Fibroblast of skin of scalp (primary cell): ENCODE measurements at regions not wholly inside any gene's neighbourhood (a gene's known extent, or its start where the extent isn't known, plus 50 kb on each side); places are given as distances from the start of the nearest gene placed in this dataset.
A peak's percentile ranks its signal among the peaks of the same experiment; 100 is the strongest.
"Not testable (repeated sequence)": the region's sequence is repeated elsewhere in the genome, so short reads cannot be mapped to it uniquely, and the experiment has no call there.

Experiments used
- DNase-seq: peaks from one replicate; pipeline ENCODE4 v3.0.0-alpha.2; 2013

- DNase-seq = no peak
Measured at GRCh38 chr2:234861841-234862735, 89.7 kb upstream of the SH3BP4 start.

DNA sequence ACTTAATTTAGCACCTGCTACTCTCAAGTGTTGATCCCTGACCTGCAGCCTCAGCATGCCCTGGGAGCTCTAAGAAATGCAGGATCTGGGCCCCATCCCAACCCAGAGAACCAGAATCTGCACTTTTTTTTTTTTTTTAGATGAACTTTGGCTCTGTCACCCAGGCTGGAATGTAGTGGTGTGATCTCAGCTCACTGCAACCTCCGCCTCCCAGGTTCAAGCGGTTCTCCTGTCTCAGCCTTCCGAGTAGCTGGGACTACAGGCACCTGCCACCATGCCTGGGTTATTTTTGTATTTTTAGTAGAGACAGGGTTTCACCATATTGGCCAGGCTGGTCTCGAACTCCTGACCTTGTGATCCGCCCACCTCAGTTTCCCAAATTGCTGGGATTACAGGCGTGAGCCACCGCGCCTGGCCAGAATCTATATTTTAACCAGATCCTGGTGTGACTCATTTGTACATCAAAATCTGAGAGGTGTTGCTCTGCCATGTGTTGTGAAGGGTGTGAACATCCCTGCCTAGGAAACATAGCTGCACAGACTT is 92.4 kb upstream of the SH3BP4 start:
- not testable (repeated sequence) for DNase-seq

- no peak for DNase-seq
Measured at GRCh38 chr2:234858790-234859329, 93.0 kb upstream of the SH3BP4 start.

- no peak for DNase-seq
Measured at GRCh38 chr2:234858145-234858544, 93.7 kb upstream of the SH3BP4 start.

DNA sequence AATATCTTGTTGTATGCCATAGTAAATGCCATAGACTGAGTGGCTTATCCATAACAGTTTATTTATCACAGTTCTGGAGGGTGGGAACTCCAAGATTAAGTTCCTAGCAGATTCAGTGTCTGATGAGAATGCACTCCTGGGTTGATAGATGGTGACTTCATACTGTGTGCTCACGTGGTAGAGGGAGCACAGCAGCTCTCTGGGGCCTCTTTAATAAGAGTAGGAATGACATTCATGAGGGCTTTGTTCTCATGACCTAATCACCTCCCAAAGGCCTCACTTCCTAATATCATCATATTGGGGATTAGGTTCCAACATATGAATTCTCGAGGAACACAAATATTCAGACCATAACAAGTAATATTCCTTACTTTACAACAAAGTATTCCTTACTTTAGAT is 98.1 kb upstream of the SH3BP4 start:
- DNase-seq = peak; percentile 20

DNA sequence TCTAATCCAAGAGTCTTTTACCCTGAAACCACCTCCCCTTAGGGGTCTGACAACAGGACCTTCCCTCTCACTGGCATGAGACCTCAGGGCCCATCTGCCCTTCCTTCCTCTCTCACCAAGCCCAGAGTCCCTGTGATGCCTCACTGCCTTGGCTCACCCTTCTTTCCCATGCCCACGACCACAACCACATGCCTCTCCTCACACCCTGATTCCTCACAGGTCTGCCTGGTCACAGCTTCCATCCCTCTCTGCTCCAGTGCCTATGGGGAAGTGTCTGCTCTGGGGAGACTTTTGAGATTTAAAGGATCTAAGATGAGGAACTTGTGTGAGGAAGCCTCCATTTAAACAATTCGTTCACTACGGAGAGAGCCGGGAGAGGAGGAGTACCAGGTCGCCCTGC is 98.9 kb upstream of the SH3BP4 start:
- no peak for DNase-seq

DNA sequence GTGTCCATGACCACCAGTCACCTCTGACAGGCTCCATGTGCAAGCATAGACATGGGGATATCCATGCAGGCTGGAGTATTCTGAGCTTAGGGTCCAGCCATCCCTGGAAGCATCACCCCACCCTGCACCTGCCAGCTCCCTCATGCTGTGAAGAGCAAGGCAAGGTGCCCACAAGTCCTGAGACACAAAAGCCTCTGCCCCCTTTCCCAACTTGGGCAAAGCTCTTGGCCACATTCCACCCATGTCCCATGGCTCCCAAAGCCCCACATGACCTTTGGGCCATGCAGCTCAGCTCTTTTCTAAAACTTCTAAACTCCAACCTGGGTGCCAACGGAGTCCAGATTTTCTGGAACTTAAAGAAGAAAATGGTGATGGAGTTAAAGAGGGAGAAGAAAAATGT is 99.8 kb upstream of the SH3BP4 start:
- DNase-seq = no peak

DNA sequence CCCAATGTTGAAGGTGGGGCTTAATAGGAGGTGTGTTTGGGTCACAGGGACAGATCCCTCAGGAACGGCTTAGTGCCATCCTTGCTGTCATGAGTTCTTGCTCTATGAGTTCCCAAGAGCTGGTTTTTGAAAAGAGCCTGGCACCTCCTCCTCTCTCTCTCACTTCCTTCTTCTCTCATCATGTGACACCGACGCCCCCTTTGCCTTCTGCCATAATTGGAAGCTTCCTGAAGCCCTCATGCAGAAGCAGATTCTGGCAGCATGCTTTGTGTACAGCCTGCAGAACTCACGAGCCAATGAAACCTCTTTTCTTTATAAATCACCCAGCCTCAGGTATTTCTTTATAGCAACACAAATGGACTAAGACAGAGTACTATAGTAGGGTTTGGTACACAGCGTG is 100.4 kb upstream of the SH3BP4 start:
- DNase-seq = no peak

- DNase-seq = no peak
Measured at GRCh38 chr2:234850818-234851217, 101.0 kb upstream of the SH3BP4 start.

DNA sequence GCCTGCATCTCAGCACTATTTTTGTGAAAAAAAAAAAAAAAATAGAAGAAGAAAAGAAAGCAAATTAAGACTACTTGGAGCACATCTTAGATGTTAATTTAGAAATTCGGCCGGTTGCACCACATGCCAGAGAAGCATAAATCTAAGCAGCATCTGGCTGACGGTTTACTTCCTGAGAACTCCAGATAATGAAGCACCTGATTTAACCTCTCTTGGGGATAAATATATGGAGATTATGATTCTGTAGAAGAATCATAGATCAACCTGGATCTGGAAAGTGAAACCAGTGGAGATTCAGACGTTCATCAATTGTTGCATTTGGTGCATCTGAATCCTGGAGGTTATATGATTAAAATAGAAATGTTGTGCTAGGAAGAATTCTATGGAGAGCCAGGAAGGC is 102.1 kb upstream of the SH3BP4 start:
- no peak for DNase-seq

GRCh38 chr2:234848578-234848977 is 103.2 kb upstream of the SH3BP4 start:
- DNase-seq = no peak

DNA sequence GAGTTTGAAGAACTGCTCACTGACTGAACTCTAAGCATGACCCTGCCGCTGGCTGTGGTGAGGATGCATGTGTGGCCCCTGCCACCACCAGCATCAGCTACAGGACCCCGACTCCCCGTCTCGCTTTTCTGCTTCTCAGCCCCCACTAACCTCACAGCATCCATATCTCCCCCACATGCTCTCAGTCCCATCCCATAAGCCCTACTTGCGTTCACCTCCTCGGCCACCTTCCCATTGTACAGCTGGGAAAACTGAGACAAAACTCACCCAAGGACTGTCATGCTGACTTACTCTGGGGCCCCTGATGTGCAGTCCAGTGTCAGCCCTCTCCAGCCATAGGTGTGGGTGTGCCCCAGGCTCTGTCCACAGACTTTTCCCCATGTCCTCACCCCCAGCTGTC is 104.2 kb upstream of the SH3BP4 start:
- no peak for DNase-seq

DNA sequence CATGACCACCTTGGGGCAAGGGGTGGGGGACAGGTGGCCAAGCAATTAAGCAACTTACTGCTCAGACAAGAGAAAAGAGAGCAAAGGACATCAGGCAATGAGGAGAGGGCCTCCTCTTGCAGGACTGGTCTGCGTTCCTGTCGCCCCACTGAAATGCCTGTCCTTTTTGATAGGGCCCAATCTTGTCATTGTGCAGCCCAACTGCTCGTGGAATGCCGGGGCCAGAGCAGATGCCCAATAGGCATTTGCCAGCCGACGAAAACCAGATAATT is 104.5 kb upstream of the SH3BP4 start:
- no peak for DNase-seq

GRCh38 chr2:234846599-234847363 is 105.0 kb upstream of the SH3BP4 start:
- no peak for DNase-seq

DNA sequence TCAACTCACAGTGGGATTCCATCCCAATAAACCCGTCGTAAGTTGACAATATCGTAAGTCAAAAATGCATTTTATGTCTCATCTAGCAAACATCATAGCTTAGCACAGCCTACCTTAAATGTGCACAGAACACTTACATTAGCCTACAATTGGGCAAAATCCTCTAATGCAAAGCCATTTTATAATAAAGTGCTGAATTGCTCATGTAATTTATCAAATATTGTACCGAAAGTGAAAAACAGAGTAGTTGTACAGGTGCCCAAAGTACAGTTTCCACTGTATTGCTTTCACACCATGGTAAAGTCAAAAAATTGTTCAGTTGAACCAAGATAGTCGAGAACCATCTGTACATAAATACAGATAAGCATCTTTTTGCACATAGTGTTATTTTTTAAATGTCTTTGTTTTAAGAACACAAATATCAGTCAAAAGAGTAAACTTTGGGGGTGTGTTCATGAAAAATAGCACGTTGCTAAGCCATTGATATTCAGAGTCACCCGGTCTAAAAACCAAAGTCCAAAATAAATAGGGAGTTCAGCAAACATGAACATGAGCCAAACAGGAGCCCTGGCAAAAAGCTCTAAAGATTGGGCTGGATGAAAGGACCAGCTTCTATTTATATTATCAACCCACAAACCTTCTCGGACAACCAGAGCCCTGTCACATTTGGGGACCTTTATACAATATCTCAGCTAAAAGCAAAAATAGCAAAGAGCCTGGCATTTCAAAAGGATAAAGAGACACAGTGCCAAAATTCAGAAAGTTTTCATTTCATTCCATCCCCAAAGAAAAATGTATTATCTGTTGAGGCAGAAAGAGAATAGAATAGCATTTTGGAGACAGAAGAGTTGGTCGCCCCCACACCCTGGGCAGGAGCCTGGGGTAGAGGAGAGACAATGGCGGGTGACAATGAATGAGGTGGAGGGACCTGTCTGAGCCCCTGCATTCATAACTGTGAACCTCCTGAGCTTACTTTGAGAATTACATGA is 105.9 kb upstream of the SH3BP4 start:
- DNase-seq = no peak

DNA sequence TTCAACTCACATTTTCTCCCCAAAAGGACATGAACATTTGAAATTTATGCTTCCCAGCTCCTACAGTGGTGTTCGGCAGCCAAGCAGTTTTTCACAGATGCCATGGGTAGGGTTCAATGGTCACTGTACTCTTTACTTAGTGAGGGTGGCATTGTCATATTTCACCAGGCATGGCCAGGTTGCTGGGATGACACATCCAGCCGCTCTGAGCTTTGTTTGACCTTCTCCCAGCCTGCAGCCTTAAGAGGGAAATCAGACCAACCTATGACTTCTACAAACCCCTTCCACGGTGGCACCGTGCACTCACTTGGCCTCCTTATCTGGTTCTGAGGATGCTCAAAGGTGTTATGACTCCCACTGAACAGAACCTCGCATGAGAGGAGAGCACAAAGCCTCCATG is 108.4 kb upstream of the SH3BP4 start:
- no peak for DNase-seq

GRCh38 chr2:234842753-234843152 is 109.1 kb upstream of the SH3BP4 start:
- DNase-seq = no peak

- no peak for DNase-seq
Measured at GRCh38 chr2:234841321-234842015, 110.3 kb upstream of the SH3BP4 start.

DNA sequence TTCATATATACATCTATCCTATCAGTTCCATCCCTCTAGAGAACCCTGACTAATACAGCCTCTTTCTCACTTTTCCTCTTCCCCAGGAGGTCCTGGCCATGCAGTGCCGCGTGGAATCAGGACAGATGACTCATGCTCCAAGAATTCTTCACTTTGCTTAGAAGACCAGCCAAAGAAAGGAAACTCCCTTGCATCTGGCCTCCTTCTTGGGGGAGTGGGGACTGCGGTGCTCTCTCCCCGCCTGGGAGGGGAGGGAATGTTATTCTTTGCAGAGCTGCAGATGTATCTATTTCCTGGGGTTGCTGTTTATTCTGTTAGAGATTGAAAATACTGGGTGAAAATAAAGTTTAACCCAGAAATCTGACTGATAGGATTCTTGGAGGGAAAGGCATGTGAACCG is 111.5 kb upstream of the SH3BP4 start:
- peak; percentile 97 for DNase-seq

DNA sequence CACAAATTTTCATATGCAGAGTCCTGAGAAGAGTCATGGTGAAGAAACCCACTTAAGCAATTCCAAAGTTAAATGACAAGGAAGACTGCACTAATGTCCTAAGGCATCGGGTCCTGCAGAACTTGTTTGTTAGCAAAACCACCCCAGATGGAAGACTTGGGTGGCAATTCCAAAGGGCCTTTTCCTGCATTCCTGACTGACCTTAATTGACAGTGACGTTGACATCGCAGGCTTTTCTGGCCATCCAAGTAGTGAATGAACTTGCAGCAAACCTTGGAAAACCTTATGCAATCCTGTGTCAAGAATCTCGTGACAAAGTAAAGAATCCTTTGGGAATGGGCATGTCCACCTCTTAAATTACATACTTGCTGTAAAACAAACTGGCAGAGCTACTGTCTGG is 112.5 kb upstream of the SH3BP4 start:
- DNase-seq = peak; percentile 54

DNA sequence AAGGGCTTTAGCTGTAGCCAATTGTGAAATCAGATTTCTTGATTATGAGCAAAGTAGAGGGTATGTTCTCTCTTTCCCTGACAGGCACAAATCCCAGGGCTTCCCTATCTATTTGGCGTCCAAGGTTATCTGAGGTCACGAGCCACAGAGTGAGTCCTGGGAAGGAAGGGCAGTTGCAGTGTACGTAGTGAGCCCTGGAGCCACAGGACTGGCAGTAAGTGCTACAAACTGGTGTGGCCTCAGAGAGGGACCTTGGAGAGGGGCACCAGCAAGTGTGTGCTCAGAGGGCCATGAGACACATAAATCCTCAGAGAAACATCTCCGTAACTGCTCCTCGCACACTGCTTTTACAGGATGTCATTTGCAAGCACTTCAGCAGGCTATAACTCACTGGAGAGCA is 115.5 kb upstream of the SH3BP4 start:
- no peak for DNase-seq

- no peak for DNase-seq
Measured at GRCh38 chr2:234835738-234836137, 116.1 kb upstream of the SH3BP4 start.
